HCT116 (cell line): ENCODE measurements at regions not wholly inside any gene's neighbourhood (a gene's known extent, or its start where the extent isn't known, plus 50 kb on each side); places are given as distances from the start of the nearest gene placed in this dataset.

Experiments
- ATAC-seq: fragments of 200-7000 bp; cut with Tn5 transposase; 2 replicates; pipeline ENCODE4 v1.9.1; 2020; ENCODE audit warnings: mild to moderate bottlenecking, moderate library complexity
- BruUV-seq: library from RNA; stranded (reverse); fragments of 400-500 nt; replicated peaks from 2 replicates; lab custom pipeline; 2021; lab: Mats Ljungman, UMichigan
- CTCF ChIA-PET: fragments of 300-600 bp; sonication (Branson Sonifier 250); formaldehyde crosslinking; loops from one replicate; lab custom pipeline; 2021; ENCODE audit warnings: antibody characterized with exemption; lab: Charles Lee
- POLR2A ChIA-PET: fragments of 300-600, 350-600 bp; sonication (Branson Sonifier 250); formaldehyde crosslinking; loops from one replicate; lab custom pipeline; 2021; ENCODE audit warnings: antibody characterized with exemption; lab: Charles Lee
- RAD21 ChIA-PET, 2 experiments: fragments of 300-600 bp; sonication (Branson Sonifier 250); formaldehyde crosslinking; loops; one replicate each; lab custom pipeline; 2023; ENCODE audit warnings: low total read pairs in 2 of 2; ENCODE audit not compliant: uncharacterized antibody in 2 of 2, unreplicated experiment in 2 of 2, low non-redundant PET in 1 of 2; lab: Charles Lee
- DNase-seq: peaks from one replicate; pipeline ENCODE4 v3.0.0-alpha.2; 2010; ENCODE audit warnings: low read depth, low spot score
- H2AFZ ChIP-seq: fragments of 200-600 bp; shearing (Covaris generic), sonication (generic); 2 replicates; pipeline ENCODE4 v1.6.1; 2017; ENCODE audit warnings: low read depth, mixed run types, mixed read lengths, antibody characterized with exemption, low read length; ENCODE audit not compliant: poor library complexity, severe bottlenecking
- H3K27ac ChIP-seq: 2 replicates; pipeline ENCODE4 v1.5.1; 2012; ENCODE audit warnings: low read depth, low read length
- H3K27me3 ChIP-seq: fragments of 200-600 bp; sonication (generic); 2 replicates; pipeline ENCODE4 v1.6.1; 2016; ENCODE audit warnings: mixed run types, low read length, mixed read lengths; ENCODE audit not compliant: insufficient read depth
- H3K36me3 ChIP-seq, 2 experiments: fragments of 200-500 bp in 1 of 2; fragments of 200-600 bp in 1 of 2; sonication (Bioruptor generic) in 1 of 2; sonication (generic) in 1 of 2; 2 replicates each; pipeline versions ENCODE4 v1.5.1 to v1.6.1; 2014 to 2016; ENCODE audit warnings: low read length in 2 of 2, inconsistent platforms in 1 of 2, mixed read lengths in 1 of 2, mixed run types in 1 of 2; ENCODE audit not compliant: insufficient read depth in 2 of 2, control insufficient read depth in 1 of 2
- H3K4me1 ChIP-seq, 2 experiments: fragments of 200-600 bp in 1 of 2; sonication (generic) in 1 of 2; 2 replicates each; pipeline versions ENCODE4 v1.5.1 to v1.6.1; 2012 to 2017; ENCODE audit warnings: low read length in 2 of 2, inconsistent platforms in 1 of 2, mild to moderate bottlenecking in 1 of 2, mixed read lengths in 1 of 2, mixed run types in 1 of 2, moderate library complexity in 1 of 2; ENCODE audit not compliant: insufficient read depth in 2 of 2, control insufficient read depth in 1 of 2
- H3K4me2 ChIP-seq: fragments of 200-600 bp; sonication (generic); 2 replicates; pipeline ENCODE4 v1.6.1; 2017; ENCODE audit warnings: mixed run types, low read length, mixed read lengths
- H3K4me3 ChIP-seq, 2 experiments: fragments of 200-600 bp in 1 of 2; sonication (generic) in 1 of 2; replicated peaks in 1 of 2; 2 replicates each; pipeline ENCODE4 v1.5.1; 2011 to 2016; ENCODE audit warnings: low read length in 2 of 2, control low read depth in 1 of 2, low read depth in 1 of 2, mild to moderate bottlenecking in 1 of 2, mixed read lengths in 1 of 2, mixed run types in 1 of 2
- H3K79me2 ChIP-seq: fragments of 200-600 bp; sonication (generic); 2 replicates; pipeline ENCODE4 v1.6.1; 2017; ENCODE audit warnings: mild to moderate bottlenecking, mixed run types, low read length, moderate library complexity, mixed read lengths; ENCODE audit not compliant: insufficient read depth
- H3K9ac ChIP-seq: fragments of 200-600 bp; sonication (generic); 2 replicates; pipeline ENCODE4 v1.6.1; 2016; ENCODE audit warnings: low read length, mixed read lengths
- H3K9me2 ChIP-seq: fragments of 200-600 bp; sonication (generic), shearing (Covaris generic); 2 replicates; pipeline ENCODE4 v1.6.1; 2017; ENCODE audit warnings: mixed run types, mild to moderate bottlenecking, moderate library complexity; ENCODE audit not compliant: insufficient read depth
- H3K9me3 ChIP-seq, 2 experiments: fragments of 200-500 bp in 1 of 2; fragments of 200-600 bp in 1 of 2; sonication (Bioruptor generic) in 1 of 2; sonication (generic) in 1 of 2; 2 replicates each; pipeline ENCODE4 v1.6.1; 2014 to 2017; ENCODE audit warnings: low read length in 2 of 2, mixed read lengths in 2 of 2, inconsistent platforms in 1 of 2, low read depth in 1 of 2, mild to moderate bottlenecking in 1 of 2, mixed run types in 1 of 2, moderate library complexity in 1 of 2; ENCODE audit not compliant: control insufficient read depth in 1 of 2, insufficient read depth in 1 of 2
- H4K20me1 ChIP-seq: fragments of 200-600 bp; sonication (generic), shearing (Covaris generic); 2 replicates; pipeline ENCODE4 v1.6.1; 2017; ENCODE audit warnings: mixed run types, mild to moderate bottlenecking, moderate library complexity; ENCODE audit not compliant: insufficient read depth
- EZH2phosphoT487 ChIP-seq: fragments of 200-600 bp; IDR thresholded peaks from 2 replicates; pipeline ENCODE4 v1.6.1; 2018; ENCODE audit warnings: antibody characterized with exemption, borderline replicate concordance
- FOSL1 ChIP-seq: IDR thresholded peaks from 2 replicates; pipeline ENCODE4 v1.6.1; 2012; ENCODE audit warnings: low read depth
- POLR2A ChIP-seq: IDR thresholded peaks from 2 replicates; pipeline ENCODE4 v1.7.0; 2011; ENCODE audit warnings: borderline replicate concordance; ENCODE audit not compliant: insufficient read depth, insufficient read length; ENCODE audit errors: extremely low read depth
- POLR2AphosphoS5 ChIP-seq: IDR thresholded peaks from 2 replicates; pipeline ENCODE4 v1.6.1; 2011; ENCODE audit warnings: mild to moderate bottlenecking, low read depth, low read length, moderate library complexity
- RAD21 ChIP-seq: IDR thresholded peaks from 2 replicates; pipeline ENCODE4 v1.6.1; 2012; ENCODE audit warnings: low read depth, mild to moderate bottlenecking
- SIN3A ChIP-seq: IDR thresholded peaks from 2 replicates; pipeline ENCODE4 v1.6.1; 2012; ENCODE audit warnings: low read depth
- SP1 ChIP-seq: IDR thresholded peaks from 2 replicates; pipeline ENCODE4 v1.6.1; 2012; ENCODE audit warnings: low read depth
- ZNF274 ChIP-seq: fragments of 200-500 bp; sonication (Bioruptor generic); IDR thresholded peaks from 2 replicates; pipeline ENCODE4 v1.6.1; 2014; ENCODE audit warnings: mild to moderate bottlenecking, low read depth, low read length, inconsistent platforms
- intact Hi-C: fragments of 100-400 bp; cut with micrococcal nuclease; formaldehyde crosslinking; loops from 2 replicates; pipeline ENCODE4 v1.10.0; 2022
- TF ChIP-seq, protein P1 (sequence below), 3 experiments: fragments of 200-600 bp in 1 of 3; sonication (generic) in 1 of 3; IDR thresholded peaks in 2 of 3; conservative IDR thresholded peaks in 1 of 3; 2 replicates each; pipeline ENCODE4 v1.5.1; 2012 to 2017; ENCODE audit warnings: low read depth in 2 of 3, low read length in 2 of 3, antibody characterized with exemption in 1 of 3, borderline replicate concordance in 1 of 3, control low read depth in 1 of 3, mild to moderate bottlenecking in 1 of 3, mixed read lengths in 1 of 3, mixed run types in 1 of 3, moderate library complexity in 1 of 3; ENCODE audit not compliant: insufficient read depth in 1 of 3
- TF ChIP-seq, protein P2 (sequence below): IDR thresholded peaks from 2 replicates; pipeline ENCODE4 v1.6.1; 2012

DNA sequence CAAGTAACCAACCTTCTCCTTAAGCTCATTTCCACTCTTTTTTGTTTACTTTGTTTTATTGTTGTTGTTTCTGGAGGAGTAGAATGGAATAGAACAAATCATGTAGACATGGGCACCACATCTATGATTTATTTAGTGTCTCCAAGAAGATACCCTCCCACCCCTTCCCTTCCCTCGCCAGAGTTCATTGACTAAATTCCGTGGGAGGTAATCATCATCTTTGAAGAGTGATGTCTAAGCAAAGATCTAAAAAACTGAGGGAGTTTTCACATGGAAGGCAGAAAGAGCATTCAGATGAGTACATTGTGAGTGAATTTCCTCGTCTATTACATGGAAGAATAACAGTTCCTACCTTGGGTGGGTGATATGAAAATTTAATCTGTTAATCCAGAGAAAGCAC lies 136.2 kb downstream of the SEC16B start:
- TF ChIP-seq POLR2A (no peak), RAD21 (no peak), EZH2phosphoT487 (no peak), POLR2AphosphoS5 (no peak), SIN3A (no peak), SP1 (no peak), FOSL1 (no peak), ZNF274 (no peak)
- TF ChIP-seq, protein P1, sequence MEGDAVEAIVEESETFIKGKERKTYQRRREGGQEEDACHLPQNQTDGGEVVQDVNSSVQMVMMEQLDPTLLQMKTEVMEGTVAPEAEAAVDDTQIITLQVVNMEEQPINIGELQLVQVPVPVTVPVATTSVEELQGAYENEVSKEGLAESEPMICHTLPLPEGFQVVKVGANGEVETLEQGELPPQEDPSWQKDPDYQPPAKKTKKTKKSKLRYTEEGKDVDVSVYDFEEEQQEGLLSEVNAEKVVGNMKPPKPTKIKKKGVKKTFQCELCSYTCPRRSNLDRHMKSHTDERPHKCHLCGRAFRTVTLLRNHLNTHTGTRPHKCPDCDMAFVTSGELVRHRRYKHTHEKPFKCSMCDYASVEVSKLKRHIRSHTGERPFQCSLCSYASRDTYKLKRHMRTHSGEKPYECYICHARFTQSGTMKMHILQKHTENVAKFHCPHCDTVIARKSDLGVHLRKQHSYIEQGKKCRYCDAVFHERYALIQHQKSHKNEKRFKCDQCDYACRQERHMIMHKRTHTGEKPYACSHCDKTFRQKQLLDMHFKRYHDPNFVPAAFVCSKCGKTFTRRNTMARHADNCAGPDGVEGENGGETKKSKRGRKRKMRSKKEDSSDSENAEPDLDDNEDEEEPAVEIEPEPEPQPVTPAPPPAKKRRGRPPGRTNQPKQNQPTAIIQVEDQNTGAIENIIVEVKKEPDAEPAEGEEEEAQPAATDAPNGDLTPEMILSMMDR (IDR thresholded peaks at IDR 0.05 in 2 of 3, conservative IDR thresholded peaks at IDR 0.05 in 1 of 3; ENCODE audit: borderline replicate concordance in 1 of 3, insufficient read depth in 1 of 3, low read depth in 2 of 3, low read length in 2 of 3) = no peak
- TF ChIP-seq, protein P2, sequence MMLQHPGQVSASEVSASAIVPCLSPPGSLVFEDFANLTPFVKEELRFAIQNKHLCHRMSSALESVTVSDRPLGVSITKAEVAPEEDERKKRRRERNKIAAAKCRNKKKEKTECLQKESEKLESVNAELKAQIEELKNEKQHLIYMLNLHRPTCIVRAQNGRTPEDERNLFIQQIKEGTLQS = no peak
- no peak for ATAC-seq
- H3K4me1 ChIP-seq = no peaks in the 10 kb centered on the region
- intact Hi-C loops = no loop called here
- no peak for DNase-seq
- POLR2A ChIA-PET = no interaction called here
- H3K4me3 ChIP-seq = no peak overlapping the region
- no TSS peak for BruUV-seq
- H3K9me3 ChIP-seq = no peaks in the 10 kb centered on the region
- RAD21 ChIA-PET = no interaction called here
- no peak overlapping the region for H3K4me2 ChIP-seq
- H3K27ac ChIP-seq = no peak overlapping the region
- H3K36me3 ChIP-seq = no peaks in the 10 kb centered on the region
- H3K9ac ChIP-seq = no peak overlapping the region
- H2AFZ ChIP-seq = no peak overlapping the region
- peaks cover 32% of the 10 kb centered on the region for H3K27me3 ChIP-seq
- H4K20me1 ChIP-seq = no peaks in the 10 kb centered on the region
- no peaks in the 10 kb centered on the region for H3K9me2 ChIP-seq
- no peaks in the 10 kb centered on the region for H3K79me2 ChIP-seq
- CTCF ChIA-PET = no interaction called here
